ENCODE measurements at regions not wholly inside any gene's neighbourhood (a gene's known extent, or its start where the extent isn't known, plus 50 kb on each side); places are given as distances from the start of the nearest gene placed in this dataset.

GRCh38 chr3:76669322-76669721 is 370.6 kb upstream of the ROBO2 start:
- Mint-ChIP-seq H3K36me3 (ENCODE audit: low read depth) (no peaks in the 10 kb centered on the region), H3K9me3 (no peaks in the 10 kb centered on the region), H3K27me3 (no peaks in the 10 kb centered on the region), H3K27ac (no peak overlapping the region), H3K4me3 (no peak overlapping the region), H3K4me1 (no peaks in the 10 kb centered on the region)
- intact Hi-C loops (cut with micrococcal nuclease) = no loop called here
- no peak for DNase-seq

GRCh38 chr3:76673171-76673570 is 366.7 kb upstream of the ROBO2 start:
- H3K4me3 Mint-ChIP-seq = no peak overlapping the region
- no peaks in the 10 kb centered on the region for H3K36me3 Mint-ChIP-seq (ENCODE audit: low read depth)
- intact Hi-C loops (cut with micrococcal nuclease) = no loop called here
- DNase-seq = no peak
- no peaks in the 10 kb centered on the region for H3K4me1 Mint-ChIP-seq
- no peaks in the 10 kb centered on the region for H3K27me3 Mint-ChIP-seq
- H3K27ac Mint-ChIP-seq = no peak overlapping the region
- no peaks in the 10 kb centered on the region for H3K9me3 Mint-ChIP-seq

- DNase-seq = no peak
- no peaks in the 10 kb centered on the region for H3K27me3 Mint-ChIP-seq
- no peaks in the 10 kb centered on the region for H3K4me1 Mint-ChIP-seq
- H3K9me3 Mint-ChIP-seq = peaks cover 5% of the 10 kb centered on the region
- no peaks in the 10 kb centered on the region for H3K36me3 Mint-ChIP-seq (ENCODE audit: low read depth)
- H3K27ac Mint-ChIP-seq = no peak overlapping the region
- no peak overlapping the region for H3K4me3 Mint-ChIP-seq
- intact Hi-C loops (cut with micrococcal nuclease) = no loop called here
Measured at GRCh38 chr3:76679541-76679940, 360.4 kb upstream of the ROBO2 start.

GRCh38 chr3:76683256-76683655 is 356.6 kb upstream of the ROBO2 start:
- no peak for DNase-seq
- H3K27ac Mint-ChIP-seq = no peak overlapping the region
- H3K4me1 Mint-ChIP-seq = no peaks in the 10 kb centered on the region
- intact Hi-C loops (cut with micrococcal nuclease) = no loop called here
- peaks cover 8% of the 10 kb centered on the region for H3K9me3 Mint-ChIP-seq
- H3K4me3 Mint-ChIP-seq = no peak overlapping the region
- H3K27me3 Mint-ChIP-seq = no peaks in the 10 kb centered on the region
- no peaks in the 10 kb centered on the region for H3K36me3 Mint-ChIP-seq (ENCODE audit: low read depth)

GRCh38 chr3:76684946-76685345 is 355.0 kb upstream of the ROBO2 start:
- no peaks in the 10 kb centered on the region for H3K36me3 Mint-ChIP-seq (ENCODE audit: low read depth)
- H3K4me3 Mint-ChIP-seq = no peak overlapping the region
- DNase-seq = no peak
- no peaks in the 10 kb centered on the region for H3K27me3 Mint-ChIP-seq
- no peaks in the 10 kb centered on the region for H3K4me1 Mint-ChIP-seq
- intact Hi-C loops (cut with micrococcal nuclease) = no loop called here
- H3K9me3 Mint-ChIP-seq = peaks cover 13% of the 10 kb centered on the region
- H3K27ac Mint-ChIP-seq = no peak overlapping the region

- no peaks in the 10 kb centered on the region for H3K27me3 Mint-ChIP-seq
Measured at GRCh38 chr3:76685858-76686257, 354.0 kb upstream of the ROBO2 start.

GRCh38 chr3:76687019-76687418 is 352.9 kb upstream of the ROBO2 start:
- no peak overlapping the region for H3K4me3 Mint-ChIP-seq

More at GRCh38 chr3:76685858-76686257, 354.0 kb upstream of the ROBO2 start:
- DNase-seq = no peak
- no peaks in the 10 kb centered on the region for H3K36me3 Mint-ChIP-seq (ENCODE audit: low read depth)
- intact Hi-C loops (cut with micrococcal nuclease) = no loop called here
- H3K27ac Mint-ChIP-seq = no peak overlapping the region
- H3K9me3 Mint-ChIP-seq = peaks cover 13% of the 10 kb centered on the region
- no peaks in the 10 kb centered on the region for H3K4me1 Mint-ChIP-seq
- H3K4me3 Mint-ChIP-seq = no peak overlapping the region

GRCh38 chr3:76694063-76694462 is 345.8 kb upstream of the ROBO2 start:
- Mint-ChIP-seq H3K27me3 (no peaks in the 10 kb centered on the region), H3K4me1 (no peaks in the 10 kb centered on the region), H3K27ac (no peak overlapping the region), H3K36me3 (ENCODE audit: low read depth) (no peaks in the 10 kb centered on the region), H3K4me3 (no peak overlapping the region), H3K9me3 (peaks cover 7% of the 10 kb centered on the region)
- intact Hi-C loops (cut with micrococcal nuclease) = no loop called here
- no peak for DNase-seq

More at GRCh38 chr3:76687019-76687418, 352.9 kb upstream of the ROBO2 start:
- intact Hi-C loops (cut with micrococcal nuclease) = no loop called here
- no peaks in the 10 kb centered on the region for H3K36me3 Mint-ChIP-seq (ENCODE audit: low read depth)
- no peaks in the 10 kb centered on the region for H3K27me3 Mint-ChIP-seq
- no peak for DNase-seq
- no peaks in the 10 kb centered on the region for H3K4me1 Mint-ChIP-seq
- H3K27ac Mint-ChIP-seq = no peak overlapping the region
- H3K9me3 Mint-ChIP-seq = peaks cover 16% of the 10 kb centered on the region

GRCh38 chr3:76698136-76698706 is 341.7 kb upstream of the ROBO2 start:
- Mint-ChIP-seq H3K4me3 (no peak overlapping the region), H3K4me1 (no peaks in the 10 kb centered on the region), H3K36me3 (ENCODE audit: low read depth) (no peaks in the 10 kb centered on the region), H3K9me3 (peaks cover 3% of the 10 kb centered on the region), H3K27ac (no peak overlapping the region), H3K27me3 (no peaks in the 10 kb centered on the region)
- intact Hi-C loops (cut with micrococcal nuclease) = no loop called here
- DNase-seq = no peak

GRCh38 chr3:76699846-76700245 is 340.1 kb upstream of the ROBO2 start:
- no peaks in the 10 kb centered on the region for H3K27me3 Mint-ChIP-seq
- no peaks in the 10 kb centered on the region for H3K36me3 Mint-ChIP-seq (ENCODE audit: low read depth)
- no peak overlapping the region for H3K4me3 Mint-ChIP-seq
- intact Hi-C loops (cut with micrococcal nuclease) = no loop called here
- no peak overlapping the region for H3K27ac Mint-ChIP-seq
- peaks cover 8% of the 10 kb centered on the region for H3K9me3 Mint-ChIP-seq
- H3K4me1 Mint-ChIP-seq = no peaks in the 10 kb centered on the region
- DNase-seq = no peak

GRCh38 chr3:76700323-76700722 is 339.6 kb upstream of the ROBO2 start:
- Mint-ChIP-seq H3K4me1 (no peaks in the 10 kb centered on the region), H3K36me3 (ENCODE audit: low read depth) (no peaks in the 10 kb centered on the region), H3K4me3 (no peak overlapping the region), H3K27me3 (no peaks in the 10 kb centered on the region), H3K9me3 (peaks cover 8% of the 10 kb centered on the region), H3K27ac (no peak overlapping the region)
- no peak for DNase-seq
- intact Hi-C loops (cut with micrococcal nuclease) = no loop called here

GRCh38 chr3:76702676-76703075 is 337.2 kb upstream of the ROBO2 start:
- Mint-ChIP-seq H3K36me3 (ENCODE audit: low read depth) (no peaks in the 10 kb centered on the region), H3K27me3 (no peaks in the 10 kb centered on the region), H3K9me3 (peaks cover 8% of the 10 kb centered on the region), H3K4me3 (no peak overlapping the region), H3K27ac (no peak overlapping the region), H3K4me1 (no peaks in the 10 kb centered on the region)
- DNase-seq = no peak
- intact Hi-C loops (cut with micrococcal nuclease) = no loop called here

- H3K4me1 Mint-ChIP-seq = no peaks in the 10 kb centered on the region
- no peak overlapping the region for H3K27ac Mint-ChIP-seq
- DNase-seq = no peak
- H3K4me3 Mint-ChIP-seq = no peak overlapping the region
- no peaks in the 10 kb centered on the region for H3K27me3 Mint-ChIP-seq
- intact Hi-C loops (cut with micrococcal nuclease) = no loop called here
- no peaks in the 10 kb centered on the region for H3K36me3 Mint-ChIP-seq (ENCODE audit: low read depth)
- no peaks in the 10 kb centered on the region for H3K9me3 Mint-ChIP-seq
Measured at GRCh38 chr3:76715426-76715825, 324.5 kb upstream of the ROBO2 start.

- H3K27me3 Mint-ChIP-seq = no peaks in the 10 kb centered on the region
- no peaks in the 10 kb centered on the region for H3K4me1 Mint-ChIP-seq
- peaks cover 4% of the 10 kb centered on the region for H3K9me3 Mint-ChIP-seq
- intact Hi-C loops (cut with micrococcal nuclease) = no loop called here
- no peak for DNase-seq
- no peaks in the 10 kb centered on the region for H3K36me3 Mint-ChIP-seq (ENCODE audit: low read depth)
- no peak overlapping the region for H3K27ac Mint-ChIP-seq
- H3K4me3 Mint-ChIP-seq = no peak overlapping the region
Measured at GRCh38 chr3:76723366-76723765, 316.5 kb upstream of the ROBO2 start.

GRCh38 chr3:76724075-76724474 is 315.8 kb upstream of the ROBO2 start:
- H3K4me1 Mint-ChIP-seq = no peaks in the 10 kb centered on the region
- H3K27me3 Mint-ChIP-seq = no peaks in the 10 kb centered on the region
- H3K4me3 Mint-ChIP-seq = no peak overlapping the region
- no peaks in the 10 kb centered on the region for H3K36me3 Mint-ChIP-seq (ENCODE audit: low read depth)
- intact Hi-C loops (cut with micrococcal nuclease) = no loop called here
- H3K9me3 Mint-ChIP-seq = peaks cover 4% of the 10 kb centered on the region
- no peak overlapping the region for H3K27ac Mint-ChIP-seq
- DNase-seq = no peak
